GM12891 (cell line): ENCODE measurements at regions not wholly inside any gene's neighbourhood (a gene's known extent, or its start where the extent isn't known, plus 50 kb on each side); places are given as distances from the start of the nearest gene placed in this dataset.

Experiments
- DNase-seq: peaks from one replicate; pipeline ENCODE4 v3.0.0; 2011; ENCODE audit warnings: low spot score; ENCODE audit not compliant: insufficient read length
- FAIRE-seq: peaks from 2 replicates; lab custom pipeline; 2011; peaks lifted over from hg19 to GRCh38; lab: Jason Lieb, UNC
- PAX5 ChIP-seq: IDR thresholded peaks from 2 replicates; pipeline ENCODE4 v1.6.1; 2011; ENCODE audit warnings: low read length, moderate library complexity, mild to moderate bottlenecking; ENCODE audit not compliant: insufficient read depth, severe bottlenecking
- POLR2A ChIP-seq: IDR thresholded peaks from 2 replicates; pipeline ENCODE4 v1.6.1; 2011; ENCODE audit warnings: low read depth, low read length, control low read depth
- POLR2AphosphoS5 ChIP-seq: IDR thresholded peaks from 2 replicates; pipeline ENCODE4 v1.6.1; 2011; ENCODE audit warnings: low read depth, low read length, control low read depth
- POU2F2 ChIP-seq: IDR thresholded peaks from 2 replicates; pipeline ENCODE4 v1.6.1; 2011; ENCODE audit warnings: low read depth, mild to moderate bottlenecking, control low read depth, low read length, moderate library complexity
- SPI1 ChIP-seq: IDR thresholded peaks from 2 replicates; pipeline ENCODE4 v1.6.1; 2011; ENCODE audit warnings: low read depth, low read length, control low read depth
- TAF1 ChIP-seq: IDR thresholded peaks from 2 replicates; pipeline ENCODE4 v1.6.1; 2011; ENCODE audit warnings: low read depth, low read length, control low read depth

GRCh38 chr16:61391896-61392295, 644.3 kb downstream of the CDH8 start:
- DNase-seq (no peak), FAIRE-seq (no peak)
- TF ChIP-seq SPI1, result no peak
- TF ChIP-seq POLR2AphosphoS5, result no peak
- no peak for TF ChIP-seq PAX5
- TF ChIP-seq TAF1, result no peak
- TF ChIP-seq POLR2A, result no peak
- no peak for TF ChIP-seq POU2F2

DNA sequence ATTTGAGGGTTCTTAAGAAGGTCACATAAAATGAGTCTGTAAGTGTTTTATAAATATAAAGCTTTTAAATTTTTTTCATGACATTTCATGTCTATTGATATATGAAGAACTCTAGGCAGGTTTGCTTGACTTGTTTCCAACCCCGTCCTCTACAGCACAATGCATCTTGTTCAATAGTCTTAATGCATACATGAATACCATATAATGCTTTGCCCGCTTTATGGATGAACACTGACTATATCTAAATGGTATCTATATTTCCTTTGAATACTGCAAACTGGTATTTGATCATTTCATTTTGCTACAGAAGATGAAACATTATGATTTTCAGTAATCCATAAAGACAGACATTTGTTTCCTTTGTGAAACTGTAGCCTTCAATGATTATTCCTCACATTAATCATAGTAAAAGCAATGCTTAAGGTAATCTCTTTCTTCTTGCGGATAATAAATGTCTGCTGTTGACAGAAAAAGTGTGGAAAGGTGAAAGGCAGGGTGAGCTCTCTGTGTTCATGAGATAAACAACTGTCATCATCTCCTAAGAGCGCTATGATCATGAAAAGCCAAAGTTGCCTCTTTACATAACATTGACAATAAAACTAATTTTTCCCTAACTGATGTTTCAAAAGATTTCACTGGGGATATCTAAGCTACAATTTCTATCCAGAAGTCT, 645.1 kb downstream of the CDH8 start:
- DNase-seq (no peak), FAIRE-seq (no peak)
- no peak for TF ChIP-seq TAF1
- no peak for TF ChIP-seq POLR2A
- no peak for TF ChIP-seq POLR2AphosphoS5
- no peak for TF ChIP-seq SPI1
- no peak for TF ChIP-seq PAX5
- no peak for TF ChIP-seq POU2F2

GRCh38 chr16:61385392-61386071, 650.7 kb downstream of the CDH8 start:
- FAIRE-seq, result no peak
- DNase-seq, result no peak
- TF ChIP-seq TAF1 (no peak), POU2F2 (no peak), SPI1 (no peak), PAX5 (no peak), POLR2AphosphoS5 (no peak), POLR2A (no peak)

DNA sequence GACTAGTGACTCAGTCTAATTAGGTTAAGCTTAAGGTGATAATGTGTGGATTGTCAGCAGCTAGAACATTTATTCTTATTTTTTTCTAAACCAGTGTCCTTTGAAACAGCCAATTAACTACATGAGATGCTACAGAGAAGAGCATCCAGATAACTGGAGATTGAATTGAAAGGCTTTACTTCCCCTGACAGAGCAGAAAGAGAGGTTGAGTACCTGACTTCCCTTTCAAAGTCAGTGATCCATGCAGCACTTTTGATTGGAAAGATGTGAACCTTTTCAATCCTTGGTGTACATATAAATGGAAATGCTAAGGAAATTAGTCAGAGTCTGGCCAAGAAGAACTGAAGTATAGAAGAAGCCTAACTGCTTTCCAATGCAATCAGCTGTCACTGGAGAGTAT, 653.8 kb downstream of the CDH8 start:
- no peak for FAIRE-seq
- no peak for TF ChIP-seq POU2F2

DNA sequence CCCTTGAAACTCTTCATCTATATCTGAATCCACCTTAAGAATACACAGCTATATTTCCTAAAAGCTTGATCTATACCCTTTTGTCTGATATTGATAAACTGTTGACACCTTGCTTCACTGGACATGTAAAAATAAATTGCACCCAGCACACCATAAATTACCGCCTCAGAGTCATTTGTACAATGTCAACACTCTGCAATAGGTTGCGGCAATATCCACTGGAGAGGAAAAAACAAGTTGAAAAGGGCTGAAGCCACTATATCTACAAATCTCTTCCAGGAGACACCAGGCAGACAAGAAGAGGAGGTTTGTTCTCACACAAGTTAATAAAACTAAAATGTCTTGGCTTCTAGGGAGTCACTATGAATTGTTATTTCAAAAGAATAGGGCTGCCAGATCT, 656.9 kb downstream of the CDH8 start:
- DNase-seq, result no peak
- no peak for FAIRE-seq
- TF ChIP-seq POLR2AphosphoS5 (no peak), POLR2A (no peak), POU2F2 (no peak)

More for the DNA sequence above, 653.8 kb downstream of the CDH8 start:
- DNase-seq, result no peak

GRCh38 chr16:61374071-61374470, 662.2 kb downstream of the CDH8 start:
- TF ChIP-seq POLR2AphosphoS5, result no peak
- FAIRE-seq (no peak), DNase-seq (no peak)

DNA sequence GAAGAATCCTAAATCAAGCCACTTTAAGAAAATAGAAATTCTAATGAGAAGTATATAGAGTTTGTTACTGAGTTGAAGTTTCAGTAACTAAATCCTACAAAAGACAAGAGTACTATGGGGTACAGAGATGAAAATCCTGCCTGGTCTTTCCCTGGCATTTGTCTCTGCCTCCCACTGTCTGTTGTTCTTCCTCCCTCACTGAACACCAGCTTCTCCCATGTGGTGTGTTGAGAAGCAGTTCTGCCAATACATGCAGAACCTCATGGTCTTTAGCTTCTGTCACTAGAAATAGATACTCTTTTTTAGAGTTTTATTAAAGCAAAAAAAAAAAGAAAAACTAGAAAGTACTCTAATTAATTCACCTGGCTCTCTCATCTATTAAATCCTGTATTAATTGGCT, 664.4 kb downstream of the CDH8 start:
- no peak for TF ChIP-seq SPI1
- TF ChIP-seq POLR2AphosphoS5, result no peak
- no peak for TF ChIP-seq TAF1
- no peak for TF ChIP-seq PAX5
- TF ChIP-seq POLR2A, result no peak
- no peak for TF ChIP-seq POU2F2
- FAIRE-seq (no peak), DNase-seq (no peak)

- DNase-seq, result no peak
- FAIRE-seq, result no peak
- no peak for TF ChIP-seq POLR2A
- no peak for TF ChIP-seq POU2F2
- no peak for TF ChIP-seq TAF1
- no peak for TF ChIP-seq PAX5
- TF ChIP-seq SPI1, result no peak
- TF ChIP-seq POLR2AphosphoS5, result no peak
Measured at GRCh38 chr16:61371388-61371787, 664.9 kb downstream of the CDH8 start.

GRCh38 chr16:61370564-61370963, 665.7 kb downstream of the CDH8 start:
- no peak for FAIRE-seq
- no peak for DNase-seq
- TF ChIP-seq POLR2AphosphoS5, result no peak
- no peak for TF ChIP-seq POLR2A
- TF ChIP-seq PAX5, result no peak
- no peak for TF ChIP-seq POU2F2
- TF ChIP-seq SPI1, result no peak
- TF ChIP-seq TAF1, result no peak

DNA sequence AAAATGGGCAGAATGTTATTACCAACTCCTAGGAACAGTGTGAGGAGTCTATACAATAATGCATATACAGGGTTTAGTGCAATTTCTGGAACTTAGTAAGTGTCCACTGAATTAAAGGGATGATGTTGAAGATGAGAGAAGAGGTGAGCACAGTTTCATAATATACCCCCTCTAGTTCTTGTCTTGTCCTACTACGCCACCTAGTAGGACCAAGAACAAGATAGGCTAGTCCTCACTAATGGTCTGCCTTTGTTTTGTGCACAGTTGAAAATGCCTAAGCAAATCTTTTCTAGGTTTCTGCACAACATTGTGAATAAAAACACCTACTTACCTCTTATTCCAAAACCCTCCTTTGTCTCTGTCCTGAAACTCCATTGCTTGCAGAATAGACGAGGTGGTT, 670.2 kb downstream of the CDH8 start:
- no peak for DNase-seq
- TF ChIP-seq POLR2AphosphoS5 (no peak), POLR2A (no peak), TAF1 (no peak), POU2F2 (no peak), PAX5 (no peak), SPI1 (no peak)
- FAIRE-seq, result no peak
